HUES6 (cell line): ENCODE measurements at regions not wholly inside any gene's neighbourhood (a gene's known extent, or its start where the extent isn't known, plus 50 kb on each side); places are given as distances from the start of the nearest gene placed in this dataset.

Source experiments
- H3K27ac ChIP-seq: 2 replicates; pipeline ENCODE4 v1.7.0; 2013; ENCODE audit warnings: low read depth, mild to moderate bottlenecking, low read length, inconsistent platforms
- H3K27me3 ChIP-seq: 2 replicates; pipeline ENCODE4 v1.6.1; 2013; ENCODE audit warnings: low read length; ENCODE audit not compliant: control insufficient read depth, insufficient read depth
- H3K36me3 ChIP-seq: 2 replicates; pipeline ENCODE4 v1.6.1; 2013; ENCODE audit warnings: low read length; ENCODE audit not compliant: control insufficient read depth, insufficient read depth
- H3K4me1 ChIP-seq: 2 replicates; pipeline ENCODE4 v1.6.1; 2013; ENCODE audit warnings: low read length; ENCODE audit not compliant: control insufficient read depth, insufficient read depth
- H3K4me3 ChIP-seq: 2 replicates; pipeline ENCODE4 v1.5.1; 2013; ENCODE audit warnings: low read depth, low read length
- H3K9ac ChIP-seq: one replicate; pipeline ENCODE4 v1.6.1; 2013; ENCODE audit warnings: mild to moderate bottlenecking, low read length
- H3K9me3 ChIP-seq: 2 replicates; pipeline ENCODE4 v1.6.1; 2013; ENCODE audit warnings: low read depth, low read length; ENCODE audit not compliant: control insufficient read depth, insufficient read depth

DNA sequence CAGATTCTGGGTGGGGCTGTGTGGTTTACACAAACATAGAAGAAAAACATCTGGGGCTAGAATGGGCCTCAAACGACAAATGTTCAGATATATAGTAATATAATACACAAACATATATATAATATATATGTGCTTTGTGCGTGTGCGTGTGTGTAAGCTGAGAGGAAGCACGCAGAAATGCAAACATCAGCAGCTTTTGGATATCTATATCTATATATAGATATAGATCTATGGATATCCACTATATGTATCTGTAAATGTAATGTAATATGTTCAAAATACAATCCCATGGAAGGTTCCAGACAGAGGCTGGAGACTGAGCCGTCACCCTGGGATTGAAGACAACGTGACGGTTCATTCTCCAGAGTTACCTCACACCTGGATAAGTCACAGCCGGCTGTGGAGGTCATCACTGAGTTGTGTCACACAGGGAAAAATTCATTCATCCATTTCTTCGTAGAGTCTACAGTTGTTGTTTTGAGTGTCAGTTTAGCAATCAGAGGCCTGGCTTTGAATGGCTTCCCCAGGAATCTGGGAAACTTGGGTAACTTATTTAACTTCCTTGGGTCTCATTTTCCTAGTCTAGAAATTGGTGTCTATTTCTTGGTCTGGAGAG, 123.0 kb upstream of the CPEB4 start:
- no peaks in the 10 kb centered on the region for H3K36me3 ChIP-seq
- H3K4me1 ChIP-seq: peaks cover 21% of the 10 kb centered on the region
- no peaks in the 10 kb centered on the region for H3K27me3 ChIP-seq
- no peak overlapping the region for H3K9ac ChIP-seq
- H3K4me3 ChIP-seq: no peak overlapping the region
- H3K9me3 ChIP-seq: no peaks in the 10 kb centered on the region
- H3K27ac ChIP-seq: no peak overlapping the region

DNA sequence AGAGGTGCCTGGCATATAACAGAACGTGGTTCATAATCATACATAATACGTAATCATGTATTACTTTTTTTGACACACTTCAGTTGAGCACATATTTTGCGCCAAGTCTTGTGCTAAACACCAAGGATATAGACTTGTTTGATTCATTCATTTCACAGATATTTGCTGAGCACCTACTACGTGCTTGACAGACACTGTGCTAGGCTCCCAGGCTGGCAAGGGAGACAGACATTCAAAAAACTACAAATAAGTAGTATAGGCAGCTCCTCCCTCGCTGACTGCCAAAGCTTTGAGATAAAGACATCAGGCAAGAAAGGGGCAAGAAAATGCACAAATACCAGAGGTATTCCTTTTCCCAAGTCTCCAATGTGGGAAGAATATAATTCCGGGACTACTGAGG, 122.5 kb upstream of the CPEB4 start:
- H3K9ac ChIP-seq: no peak overlapping the region
- no peak overlapping the region for H3K27ac ChIP-seq
- H3K9me3 ChIP-seq: no peaks in the 10 kb centered on the region
- H3K4me3 ChIP-seq: no peak overlapping the region
- no peaks in the 10 kb centered on the region for H3K27me3 ChIP-seq
- H3K4me1 ChIP-seq: peaks cover 21% of the 10 kb centered on the region
- H3K36me3 ChIP-seq: no peaks in the 10 kb centered on the region

DNA sequence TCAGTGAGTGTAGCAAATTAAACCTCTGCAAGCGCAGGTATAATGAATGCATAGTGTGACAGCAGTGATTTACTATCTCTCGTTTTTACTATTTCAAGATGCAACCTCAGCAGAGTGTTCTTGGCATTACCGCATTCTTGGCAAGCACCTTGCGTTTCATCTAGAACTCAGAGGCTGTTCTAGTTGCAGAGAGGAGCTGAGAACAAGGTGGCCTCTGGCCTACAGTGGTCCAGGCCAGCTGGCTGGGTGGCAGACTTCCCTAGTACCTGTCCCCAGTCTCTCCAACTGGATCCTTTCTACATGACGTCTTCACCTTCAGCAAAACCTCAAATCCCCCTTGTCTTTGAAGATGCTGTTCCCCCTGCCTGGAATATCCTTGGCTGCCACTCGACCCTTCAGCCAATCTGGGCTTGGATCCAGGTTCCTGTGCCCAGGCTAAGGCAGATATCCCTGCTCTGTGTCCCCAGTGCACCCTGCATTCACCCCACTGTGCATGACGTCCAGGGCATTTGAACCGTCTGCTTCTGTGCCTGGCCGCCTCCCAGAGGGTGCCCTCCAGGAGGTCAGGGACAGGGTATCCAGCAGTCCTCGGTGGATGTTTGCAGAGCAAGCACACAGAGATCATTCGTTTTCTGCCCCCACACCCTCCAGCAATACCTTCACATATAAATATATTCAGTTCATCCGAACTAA, 120.4 kb upstream of the CPEB4 start:
- H3K9me3 ChIP-seq: no peaks in the 10 kb centered on the region
- no peak overlapping the region for H3K9ac ChIP-seq
- H3K36me3 ChIP-seq: no peaks in the 10 kb centered on the region
- H3K27me3 ChIP-seq: no peaks in the 10 kb centered on the region
- H3K4me1 ChIP-seq: peaks cover 34% of the 10 kb centered on the region
- H3K4me3 ChIP-seq: no peak overlapping the region
- H3K27ac ChIP-seq: no peak overlapping the region

DNA sequence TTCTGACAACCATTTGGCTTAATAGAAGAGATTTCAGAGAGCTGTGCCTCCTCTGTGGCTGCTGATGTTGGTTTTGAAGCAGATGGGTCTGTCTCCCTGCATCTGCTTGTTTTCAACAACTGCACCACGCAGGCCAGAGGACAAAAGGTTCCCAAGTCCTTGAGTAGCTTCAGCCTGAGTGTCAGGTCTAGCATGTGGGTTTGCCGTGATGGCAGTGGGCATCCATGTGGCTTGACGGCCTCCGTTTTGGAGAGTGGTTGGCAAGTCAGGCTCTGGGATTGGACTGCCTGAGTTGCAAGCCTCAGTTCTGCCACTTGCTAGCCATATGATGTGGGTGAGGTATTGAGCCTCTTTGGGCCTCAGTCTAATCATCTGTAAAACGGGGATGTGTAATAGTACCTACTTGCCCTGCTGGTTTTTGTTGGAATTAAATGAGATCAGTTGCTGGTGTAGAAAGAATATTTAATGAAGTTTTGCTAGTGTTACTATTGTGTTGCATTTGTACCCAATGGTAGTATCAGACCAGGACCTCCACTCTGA, 119.8 kb upstream of the CPEB4 start:
- no peaks in the 10 kb centered on the region for H3K36me3 ChIP-seq
- H3K27ac ChIP-seq: no peak overlapping the region
- peaks cover 33% of the 10 kb centered on the region for H3K4me1 ChIP-seq
- no peak overlapping the region for H3K4me3 ChIP-seq
- no peak overlapping the region for H3K9ac ChIP-seq
- H3K9me3 ChIP-seq: no peaks in the 10 kb centered on the region
- no peaks in the 10 kb centered on the region for H3K27me3 ChIP-seq

DNA sequence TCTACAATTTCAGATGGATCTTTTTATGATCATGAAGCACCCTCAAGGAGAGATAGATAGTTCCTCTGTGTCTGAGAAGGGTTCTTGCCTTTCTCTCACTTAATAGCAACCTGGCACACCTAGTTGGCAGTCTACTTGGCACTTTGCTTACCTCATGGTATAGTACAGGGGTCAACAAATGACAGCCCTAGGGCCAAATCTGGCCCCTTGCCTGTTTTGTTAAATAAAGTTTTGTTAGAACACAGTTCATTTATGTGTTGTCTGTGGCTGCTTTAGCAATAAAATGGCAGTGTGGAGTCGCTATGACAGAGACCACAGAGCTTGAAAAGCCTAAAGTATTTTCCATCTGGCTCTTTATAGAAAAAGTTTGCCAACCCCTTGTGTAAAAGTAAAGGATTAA, 119.3 kb upstream of the CPEB4 start:
- Histone ChIP-seq H3K4me3 (no peak overlapping the region), H3K9ac (no peak overlapping the region), H3K27me3 (no peaks in the 10 kb centered on the region), H3K27ac (no peak overlapping the region), H3K36me3 (no peaks in the 10 kb centered on the region), H3K4me1 (peaks cover 28% of the 10 kb centered on the region), H3K9me3 (no peaks in the 10 kb centered on the region)

DNA sequence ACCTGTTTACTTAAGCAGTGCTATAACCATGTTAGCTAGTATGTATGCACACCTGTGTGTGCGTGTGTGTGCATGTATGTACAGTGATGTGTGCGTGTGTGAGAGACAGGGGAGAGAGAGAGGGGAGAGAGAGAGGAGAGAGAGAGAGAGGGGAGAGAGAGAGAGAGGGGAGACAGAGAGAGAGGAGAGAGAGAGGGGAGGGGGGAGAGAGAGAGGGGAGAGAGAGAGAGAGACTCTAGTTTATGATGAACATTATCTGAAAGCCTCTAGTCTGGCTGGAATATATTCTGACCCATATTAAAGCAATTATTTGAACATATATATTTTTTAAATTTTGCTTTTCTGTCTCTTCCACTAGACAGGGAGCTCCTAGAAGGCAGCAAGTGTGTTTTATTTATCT, 117.5 kb upstream of the CPEB4 start:
- H3K9ac ChIP-seq: no peak overlapping the region
- H3K36me3 ChIP-seq: no peaks in the 10 kb centered on the region
- H3K9me3 ChIP-seq: no peaks in the 10 kb centered on the region
- no peak overlapping the region for H3K4me3 ChIP-seq
- peaks cover 17% of the 10 kb centered on the region for H3K4me1 ChIP-seq
- no peaks in the 10 kb centered on the region for H3K27me3 ChIP-seq
- H3K27ac ChIP-seq: no peak overlapping the region

DNA sequence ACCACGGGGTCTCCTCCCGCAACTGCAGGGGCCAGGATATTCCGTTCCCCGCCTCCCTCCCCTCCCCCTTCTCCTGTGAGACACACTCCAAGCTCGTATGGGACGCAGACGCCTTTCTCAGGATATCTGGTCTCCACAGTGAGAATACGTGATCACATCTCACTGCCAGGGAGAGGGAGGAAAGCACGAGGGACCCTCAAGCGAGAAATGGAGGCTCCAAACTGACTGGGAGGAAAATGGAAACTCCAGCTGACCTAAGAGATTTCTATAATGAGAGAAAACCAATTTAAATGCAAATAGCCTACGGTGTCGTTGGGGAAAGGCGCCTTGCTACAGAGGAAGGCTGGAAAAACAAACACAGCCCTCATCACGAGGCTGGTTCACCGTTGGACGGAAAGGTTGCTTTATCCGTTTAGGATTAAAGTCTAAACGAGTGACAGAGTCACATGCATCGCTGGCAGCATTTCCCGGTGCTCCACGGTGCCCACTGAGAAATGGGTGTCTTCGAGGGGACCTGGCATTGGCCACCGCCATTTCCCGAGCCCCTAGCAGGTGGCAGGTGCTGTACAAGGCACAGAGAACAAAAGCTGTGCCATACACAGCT, 116.9 kb upstream of the CPEB4 start:
- no peaks in the 10 kb centered on the region for H3K9me3 ChIP-seq
- peaks cover 15% of the 10 kb centered on the region for H3K4me1 ChIP-seq
- no peaks in the 10 kb centered on the region for H3K36me3 ChIP-seq
- H3K27ac ChIP-seq: no peak overlapping the region
- H3K9ac ChIP-seq: no peak overlapping the region
- H3K4me3 ChIP-seq: peak overlapping the region; percentile 22; the same call in 1 of the 2 replicates
- no peaks in the 10 kb centered on the region for H3K27me3 ChIP-seq

DNA sequence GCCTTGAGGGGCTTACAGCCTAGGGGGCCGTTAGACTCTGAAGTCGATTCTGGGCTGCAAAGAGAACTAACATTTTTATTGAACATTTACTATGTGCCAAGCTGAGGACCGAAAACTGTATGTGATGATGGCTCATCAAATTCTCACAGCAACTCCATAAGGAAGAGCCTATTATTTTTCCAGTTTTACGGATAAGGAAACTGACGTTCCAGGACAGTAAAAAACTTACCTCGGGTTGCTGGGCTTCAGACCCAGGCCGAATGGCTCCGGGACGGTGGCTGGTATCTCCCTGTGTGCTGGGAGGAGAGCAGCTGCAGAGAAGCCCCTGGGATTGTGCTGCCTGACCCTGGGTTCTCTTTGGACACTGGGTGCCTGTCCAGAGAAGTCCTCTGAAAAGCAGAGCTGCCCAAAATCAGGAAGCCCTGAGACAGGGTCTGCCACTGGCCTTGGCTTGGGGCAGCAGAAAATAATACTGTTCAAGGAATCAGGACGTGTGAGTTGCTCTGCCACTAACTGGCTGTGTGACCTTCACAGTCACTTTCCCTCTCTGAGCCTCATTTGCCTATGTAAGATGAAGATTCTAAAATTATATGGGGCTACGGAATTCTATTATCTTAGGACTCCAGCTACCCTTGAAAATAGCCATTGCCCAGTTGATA, 116.3 kb upstream of the CPEB4 start:
- peaks cover 13% of the 10 kb centered on the region for H3K4me1 ChIP-seq
- no peak overlapping the region for H3K4me3 ChIP-seq
- H3K27ac ChIP-seq: no peak overlapping the region
- H3K27me3 ChIP-seq: no peaks in the 10 kb centered on the region
- H3K9me3 ChIP-seq: no peaks in the 10 kb centered on the region
- H3K36me3 ChIP-seq: no peaks in the 10 kb centered on the region
- no peak overlapping the region for H3K9ac ChIP-seq

DNA sequence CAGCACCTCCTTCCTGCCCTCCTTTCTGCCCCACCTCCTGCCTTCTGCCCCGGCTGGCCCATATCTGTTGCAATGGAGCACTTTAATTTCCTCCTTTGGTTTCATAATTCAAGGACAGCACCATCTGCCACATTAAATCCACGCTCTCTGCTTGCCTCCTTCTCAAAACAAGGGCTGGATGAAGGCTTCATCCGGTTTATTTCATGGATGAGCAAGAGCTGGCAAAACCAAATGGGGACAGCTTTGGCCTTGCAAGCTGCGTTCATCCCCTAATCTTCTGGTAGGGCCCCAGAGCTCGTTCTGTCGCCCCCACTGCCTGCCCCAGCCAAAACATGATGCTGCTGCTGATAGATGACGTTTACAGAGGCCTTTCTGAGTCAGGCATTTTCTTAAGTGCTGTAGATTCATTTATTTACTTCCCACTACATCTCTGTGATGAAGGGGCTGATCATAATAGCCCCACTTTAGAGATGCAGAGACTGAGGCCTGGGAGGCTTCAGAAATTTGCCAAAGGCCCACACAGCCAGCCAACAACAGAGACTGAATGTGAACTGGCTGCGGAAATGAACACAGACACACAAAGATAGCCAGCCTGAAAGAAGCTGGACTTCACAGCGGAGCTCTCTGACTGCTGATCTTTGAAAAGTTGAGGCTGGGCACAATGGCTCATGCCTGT, 115.6 kb upstream of the CPEB4 start:
- no peaks in the 10 kb centered on the region for H3K36me3 ChIP-seq
- peaks cover 13% of the 10 kb centered on the region for H3K4me1 ChIP-seq
- no peaks in the 10 kb centered on the region for H3K27me3 ChIP-seq
- no peaks in the 10 kb centered on the region for H3K9me3 ChIP-seq
- no peak overlapping the region for H3K4me3 ChIP-seq
- no peak overlapping the region for H3K9ac ChIP-seq
- no peak overlapping the region for H3K27ac ChIP-seq

DNA sequence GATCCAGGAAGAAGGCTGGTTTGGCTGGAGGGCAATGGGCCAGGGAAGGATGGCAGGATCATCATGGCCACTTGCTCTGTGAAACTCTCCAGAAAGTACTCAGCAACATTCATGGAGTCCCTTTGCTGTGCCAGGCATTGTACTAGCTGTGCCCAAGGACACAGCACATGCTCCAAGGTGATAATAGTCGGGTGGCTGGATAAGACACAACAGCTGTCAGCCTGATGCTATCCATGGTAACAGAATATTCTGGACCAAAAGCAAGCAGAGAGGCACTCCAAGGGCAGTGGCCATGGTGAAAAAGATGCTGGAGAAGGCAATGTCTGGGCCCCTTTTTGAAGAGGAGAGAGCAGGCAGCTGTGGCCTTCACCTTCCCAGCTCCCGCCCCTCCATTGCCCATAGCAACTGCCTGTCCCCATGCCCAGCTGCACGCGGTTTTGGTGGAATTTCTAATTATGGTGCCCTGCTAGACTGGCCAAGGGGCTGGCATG, 113.8 kb upstream of the CPEB4 start:
- Histone ChIP-seq H3K4me3 (no peak overlapping the region), H3K4me1 (peaks cover 13% of the 10 kb centered on the region), H3K27ac (no peak overlapping the region), H3K27me3 (no peaks in the 10 kb centered on the region), H3K9ac (no peak overlapping the region), H3K36me3 (no peaks in the 10 kb centered on the region), H3K9me3 (no peaks in the 10 kb centered on the region)
